Ascending aorta (tissue), 2 donors: ENCODE measurements at regions not wholly inside any gene's neighbourhood (a gene's known extent, or its start where the extent isn't known, plus 50 kb on each side); places are given as distances from the start of the nearest gene placed in this dataset.

Experiments
- DNase-seq, 2 donors: peaks; one replicate each; pipeline ENCODE4 v3.0.0-alpha.2; 2019; ENCODE audit warnings: low spot score in 2 of 2
- H3K27ac ChIP-seq, 2 donors: fragments of 200-600 bp; sonication (generic); one replicate each; pipeline ENCODE4 v1.5.1; 2016 to 2017; ENCODE audit warnings: mild to moderate bottlenecking in 1 of 2
- H3K27me3 ChIP-seq: fragments of 200-600 bp; sonication (generic); one replicate; pipeline ENCODE4 v1.5.1; 2017
- H3K36me3 ChIP-seq, 2 donors: fragments of 200-600 bp; sonication (generic); one replicate each; pipeline ENCODE4 v1.5.1; 2016
- H3K4me1 ChIP-seq, 2 donors: fragments of 200-600 bp; sonication (generic); one replicate each; pipeline ENCODE4 v1.5.1; 2016 to 2017; ENCODE audit warnings: mild to moderate bottlenecking in 1 of 2
- H3K4me3 ChIP-seq, 2 donors: fragments of 200-600 bp; sonication (generic); one replicate each; pipeline ENCODE4 v1.5.1; 2016 to 2017; ENCODE audit warnings: mild to moderate bottlenecking in 1 of 2
- H3K9me3 ChIP-seq, 2 donors: fragments of 200-600 bp; sonication (generic); one replicate each; pipeline ENCODE4 v1.5.1; 2016
- CTCF ChIP-seq, 3 experiments: fragments of 200-600 bp in 2 of 3; fragments of 450-650 bp in 1 of 3; sonication (generic) in 2 of 3; IDR thresholded peaks; one replicate each; pipeline ENCODE4 v1.5.1; 2016 to 2019; ENCODE audit warnings: antibody characterized with exemption in 3 of 3, mild to moderate bottlenecking in 1 of 3, moderate library complexity in 1 of 3
- intact Hi-C: fragments of 100-400 bp; cut with DNase I; formaldehyde crosslinking; loops from one replicate; pipeline ENCODE4 v1.15.1; 2023

DNA sequence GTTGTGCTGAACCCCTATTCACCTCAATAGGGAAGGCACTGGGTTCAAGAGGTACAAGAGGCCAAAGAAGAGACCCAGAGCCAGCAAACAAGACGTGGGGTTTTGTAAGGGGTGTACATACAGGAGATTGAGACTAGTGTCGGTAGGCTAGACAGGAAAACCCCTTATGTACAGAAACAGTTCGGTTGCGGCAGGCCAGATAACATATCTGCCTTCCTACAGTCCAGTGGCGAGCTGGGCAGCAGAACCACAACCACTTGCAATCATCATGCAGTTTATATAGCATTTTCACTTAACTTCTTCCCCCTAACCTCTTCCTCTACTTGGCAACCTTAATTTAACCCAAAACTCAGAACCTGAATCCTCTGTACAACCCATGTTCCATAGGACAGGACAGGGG, 422.2 kb downstream of the PDHA2 start:
- Histone ChIP-seq H3K27me3 (no peaks in the 10 kb centered on the region), H3K4me3 (no peak overlapping the region), H3K9me3 (no peaks in the 10 kb centered on the region), H3K36me3 (no peaks in the 10 kb centered on the region), H3K27ac (no peak overlapping the region), H3K4me1 (no peaks in the 10 kb centered on the region)
- no peak for DNase-seq
- intact Hi-C loops, result no loop called here
- no peak for TF ChIP-seq CTCF (IDR thresholded peaks at IDR 0.05)

- H3K9me3 ChIP-seq, result no peaks in the 10 kb centered on the region
- no peaks in the 10 kb centered on the region for H3K36me3 ChIP-seq
- no peak overlapping the region for H3K27ac ChIP-seq
- no peak overlapping the region for H3K4me3 ChIP-seq
- intact Hi-C loops, result no loop called here
- H3K4me1 ChIP-seq, result no peaks in the 10 kb centered on the region
- no peaks in the 10 kb centered on the region for H3K27me3 ChIP-seq
- TF ChIP-seq CTCF (IDR thresholded peaks at IDR 0.05), result no peak
- no peak for DNase-seq
Observed at GRCh38 chr4:96263291-96263690, 423.4 kb downstream of the PDHA2 start.

DNA sequence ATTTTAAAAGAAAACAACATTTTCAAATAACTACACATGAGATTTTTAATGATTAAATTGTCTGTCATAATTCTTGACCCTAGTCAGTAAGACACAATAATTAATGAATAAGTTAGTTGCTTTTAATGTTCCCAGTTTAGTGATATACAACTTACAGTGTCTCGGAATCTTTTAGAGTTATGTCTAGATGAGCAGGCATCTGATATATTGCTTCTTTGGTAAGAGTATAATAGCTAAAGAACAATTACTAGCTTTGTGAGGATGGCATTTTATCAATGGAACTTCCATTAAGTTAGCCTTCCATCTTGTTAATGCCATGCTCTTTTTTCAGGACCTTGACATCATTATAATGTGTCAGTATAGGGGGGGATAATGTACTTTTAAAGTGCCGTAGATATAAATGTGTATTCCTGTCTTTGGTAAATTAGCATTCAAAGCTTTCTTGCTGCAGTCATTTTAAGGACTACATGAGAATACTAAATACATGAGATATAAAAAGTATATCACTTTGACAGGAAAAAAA, 425.1 kb downstream of the PDHA2 start:
- TF ChIP-seq CTCF (IDR thresholded peaks at IDR 0.05), result no peak
- Histone ChIP-seq H3K9me3 (no peaks in the 10 kb centered on the region), H3K36me3 (no peaks in the 10 kb centered on the region), H3K27me3 (no peaks in the 10 kb centered on the region), H3K4me3 (no peak overlapping the region), H3K4me1 (no peaks in the 10 kb centered on the region), H3K27ac (no peak overlapping the region)
- intact Hi-C loops, result no loop called here
- no peak for DNase-seq

GRCh38 chr4:96293806-96294205, 453.9 kb downstream of the PDHA2 start:
- no peaks in the 10 kb centered on the region for H3K27me3 ChIP-seq
- no peak overlapping the region for H3K27ac ChIP-seq
- no peak for DNase-seq
- no peak overlapping the region for H3K4me3 ChIP-seq
- H3K36me3 ChIP-seq, result no peaks in the 10 kb centered on the region
- H3K4me1 ChIP-seq, result no peaks in the 10 kb centered on the region
- no peak for TF ChIP-seq CTCF (IDR thresholded peaks at IDR 0.05)
- intact Hi-C loops, result no loop called here
- no peaks in the 10 kb centered on the region for H3K9me3 ChIP-seq

DNA sequence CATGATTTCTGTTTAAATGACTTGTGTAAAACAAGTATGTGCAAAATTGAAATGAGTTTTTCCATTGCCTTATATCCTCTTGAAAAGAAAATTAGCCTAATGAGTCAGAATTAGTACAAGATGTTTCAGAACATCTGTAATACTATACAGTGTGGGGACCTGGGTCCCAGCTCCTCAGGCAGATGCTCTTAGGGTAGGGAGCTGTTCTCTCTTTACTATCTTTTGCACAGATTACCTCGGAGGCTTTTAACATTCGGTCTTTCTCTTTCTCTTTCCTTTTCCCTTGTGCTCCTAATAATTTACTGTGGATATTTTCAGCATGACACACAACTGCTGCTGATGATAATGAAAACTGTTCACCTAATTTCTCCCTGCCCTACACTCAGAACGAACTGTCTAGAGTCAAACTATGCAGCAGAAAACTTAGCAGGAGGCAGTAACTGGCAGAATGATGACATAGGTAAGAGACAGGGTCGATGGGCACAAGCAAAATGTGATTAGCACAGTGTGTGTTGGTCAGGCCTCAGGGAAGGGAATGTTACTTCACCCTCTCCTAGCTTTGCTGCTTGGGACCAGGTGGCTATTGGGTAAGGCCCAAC, 455.3 kb downstream of the PDHA2 start:
- H3K4me3 ChIP-seq, result no peak overlapping the region
- no peak for TF ChIP-seq CTCF (IDR thresholded peaks at IDR 0.05)
- no peak overlapping the region for H3K27ac ChIP-seq
- intact Hi-C loops, result no loop called here
- H3K27me3 ChIP-seq, result no peaks in the 10 kb centered on the region
- no peaks in the 10 kb centered on the region for H3K4me1 ChIP-seq
- no peak for DNase-seq
- no peaks in the 10 kb centered on the region for H3K36me3 ChIP-seq
- H3K9me3 ChIP-seq, result no peaks in the 10 kb centered on the region

GRCh38 chr4:96301715-96302114, 461.8 kb downstream of the PDHA2 start:
- Histone ChIP-seq H3K9me3 (no peaks in the 10 kb centered on the region), H3K36me3 (no peaks in the 10 kb centered on the region), H3K27ac (no peak overlapping the region), H3K4me1 (no peaks in the 10 kb centered on the region), H3K27me3 (no peaks in the 10 kb centered on the region), H3K4me3 (no peak overlapping the region)
- no peak for TF ChIP-seq CTCF (IDR thresholded peaks at IDR 0.05)
- intact Hi-C loops, result no loop called here
- DNase-seq, result no peak
